AG08395 (cell line): ENCODE measurements at regions not wholly inside any gene's neighbourhood (a gene's known extent, or its start where the extent isn't known, plus 50 kb on each side); places are given as distances from the start of the nearest gene placed in this dataset.
"Not testable (repeated sequence)": the region's sequence is repeated elsewhere in the genome, so short reads cannot be mapped to it uniquely, and the experiment has no call there.

Experiments used
- DNase-seq: peaks from one replicate; pipeline ENCODE4 v3.0.0; 2012; ENCODE audit warnings: mixed read lengths, low spot score

DNA sequence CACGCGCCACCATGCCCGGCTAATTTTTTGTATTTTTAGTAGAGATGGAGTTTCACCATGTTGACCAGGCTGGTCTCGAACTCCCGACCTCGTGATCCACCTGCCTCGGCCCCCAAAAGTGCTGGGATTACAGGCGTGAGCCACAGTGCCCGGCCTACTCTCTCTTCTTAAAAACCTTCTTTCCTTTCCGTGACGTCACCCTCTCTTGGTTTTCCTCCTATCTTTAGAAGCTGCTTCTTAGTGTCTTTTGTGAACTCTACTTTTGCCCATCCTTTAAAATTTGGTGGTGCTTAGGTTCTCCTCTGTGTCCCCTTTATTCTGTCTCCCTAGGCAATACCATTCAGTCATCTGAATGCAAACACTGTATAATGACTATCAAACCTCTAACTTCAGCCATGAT, 311.2 kb upstream of the KITLG start:
- DNase-seq, result not testable (repeated sequence)

DNA sequence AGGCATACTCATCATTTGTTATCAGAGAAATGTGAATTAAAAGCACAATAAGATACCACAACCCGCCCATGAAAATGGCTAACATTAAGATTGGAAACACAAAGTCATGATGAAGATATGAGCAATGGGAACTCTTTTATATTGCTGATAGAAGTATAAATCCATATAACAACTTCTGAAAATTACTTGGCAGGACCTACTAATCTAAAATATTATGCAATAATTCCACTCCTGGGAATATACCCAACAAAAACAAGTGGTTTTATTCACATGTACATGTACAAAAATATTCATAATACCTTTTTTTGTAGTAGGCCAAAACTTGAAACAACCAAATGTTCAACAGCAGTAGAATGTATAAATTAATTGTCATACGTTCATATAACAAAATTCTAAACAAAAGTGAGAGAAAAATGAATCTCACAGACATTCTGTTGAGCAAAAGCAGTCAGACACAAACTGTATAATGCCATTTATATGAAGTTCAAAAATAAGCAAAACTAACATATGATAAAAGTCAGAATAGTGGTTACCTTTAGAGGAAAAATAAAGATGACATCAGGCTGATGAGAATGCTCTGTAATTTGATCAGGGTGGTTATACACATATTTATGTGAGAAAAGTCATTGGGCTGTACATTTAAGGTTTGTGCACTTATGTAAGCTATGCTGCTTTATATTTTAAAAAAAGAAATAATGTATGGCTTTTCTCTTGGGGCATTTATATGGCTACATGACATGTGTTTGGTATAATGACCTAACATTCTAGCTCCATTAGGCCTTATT, 309.2 kb upstream of the KITLG start:
- no peak for DNase-seq

DNA sequence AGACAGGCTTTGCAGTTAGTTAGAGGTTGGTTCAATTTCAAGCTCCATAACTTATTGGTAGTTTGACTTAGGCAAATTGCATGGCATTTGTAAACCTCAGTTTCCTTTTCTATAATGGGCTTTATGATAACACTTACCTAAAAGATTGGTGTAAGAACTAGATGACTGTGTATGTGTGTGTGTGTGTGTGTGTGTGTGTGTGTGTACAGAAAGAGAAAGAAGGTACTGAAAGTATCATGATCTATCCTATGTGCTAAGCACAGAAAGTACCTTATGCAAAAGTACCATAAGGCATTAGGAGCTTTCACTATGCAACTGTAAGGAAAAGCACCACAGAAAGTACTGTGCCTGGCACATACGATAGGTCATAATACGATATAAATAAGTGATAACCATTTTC, 304.3 kb upstream of the KITLG start:
- no peak for DNase-seq

DNA sequence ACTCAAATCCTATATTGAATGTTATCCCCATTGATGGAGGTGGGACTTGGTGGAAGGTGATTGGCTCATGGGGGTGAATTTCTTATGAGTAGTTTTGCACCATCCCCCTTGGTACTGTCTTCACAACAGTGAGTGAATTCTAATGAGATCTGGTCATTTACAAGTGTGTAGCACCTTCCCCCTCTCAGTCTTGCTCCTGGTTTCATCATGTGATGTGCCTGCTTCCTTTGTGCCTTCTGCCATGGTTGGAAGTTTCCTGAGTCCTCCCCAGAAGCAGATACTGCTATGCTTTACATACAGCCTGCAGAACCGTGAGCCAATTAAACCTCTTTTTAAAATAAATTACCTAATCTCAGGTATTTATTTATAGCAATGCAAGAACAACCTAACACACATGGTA, 302.4 kb upstream of the KITLG start:
- no peak for DNase-seq

DNA sequence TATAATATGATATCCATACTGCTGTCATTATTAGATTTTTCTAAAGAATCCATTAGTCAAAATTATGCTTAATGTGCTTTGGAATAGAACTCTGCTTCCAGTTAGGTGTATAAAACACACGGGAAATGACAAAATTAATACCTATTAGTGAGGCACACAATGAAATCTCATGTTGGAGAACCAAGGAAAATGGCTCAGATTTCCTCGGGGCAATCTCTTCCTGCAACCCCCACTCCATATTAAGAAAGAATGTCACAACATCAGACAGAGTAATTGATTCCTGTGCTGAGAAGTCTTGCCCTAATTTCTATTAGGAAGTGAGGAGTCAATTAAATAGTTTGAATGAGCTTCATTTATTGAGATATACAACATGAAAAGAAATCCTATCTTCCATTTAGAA, 299.8 kb upstream of the KITLG start:
- no peak for DNase-seq

DNA sequence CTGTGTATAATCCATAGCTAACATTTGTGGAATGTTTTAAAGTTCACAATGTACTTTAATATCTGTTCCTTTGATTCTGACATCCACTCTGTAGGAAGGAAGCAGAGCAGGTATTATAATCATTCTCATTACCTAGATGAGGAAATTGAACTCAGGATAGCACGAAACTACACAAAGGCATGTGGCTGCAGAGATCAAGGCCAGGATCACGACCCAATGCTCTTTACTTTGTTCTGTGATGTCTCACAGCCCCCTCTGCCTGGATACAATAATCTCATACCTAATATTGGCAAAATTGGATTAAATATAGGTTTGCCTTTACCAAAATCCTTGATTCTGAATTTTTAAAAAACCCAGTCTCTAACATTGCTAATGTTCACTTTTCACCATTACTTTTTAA, 298.0 kb upstream of the KITLG start:
- no peak for DNase-seq

DNA sequence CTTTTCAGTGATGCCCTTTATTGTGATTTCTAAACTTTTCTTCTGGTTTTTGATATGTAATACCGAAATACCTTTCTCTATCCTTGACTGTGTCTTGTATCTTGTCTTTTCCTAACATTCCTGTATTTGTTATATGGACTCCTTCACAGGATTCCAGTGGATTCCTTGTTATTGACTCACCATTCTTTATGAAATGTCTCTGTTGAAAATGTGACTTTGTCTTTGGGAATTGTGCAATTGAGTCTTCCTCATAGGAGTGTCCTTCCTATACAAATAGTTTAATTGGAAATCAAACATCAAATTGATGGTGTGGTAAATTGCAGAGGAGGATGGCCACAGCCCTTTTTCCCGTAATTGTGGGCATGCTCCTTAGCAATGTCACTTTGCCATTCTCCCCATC, 296.6 kb upstream of the KITLG start:
- DNase-seq, result no peak

DNA sequence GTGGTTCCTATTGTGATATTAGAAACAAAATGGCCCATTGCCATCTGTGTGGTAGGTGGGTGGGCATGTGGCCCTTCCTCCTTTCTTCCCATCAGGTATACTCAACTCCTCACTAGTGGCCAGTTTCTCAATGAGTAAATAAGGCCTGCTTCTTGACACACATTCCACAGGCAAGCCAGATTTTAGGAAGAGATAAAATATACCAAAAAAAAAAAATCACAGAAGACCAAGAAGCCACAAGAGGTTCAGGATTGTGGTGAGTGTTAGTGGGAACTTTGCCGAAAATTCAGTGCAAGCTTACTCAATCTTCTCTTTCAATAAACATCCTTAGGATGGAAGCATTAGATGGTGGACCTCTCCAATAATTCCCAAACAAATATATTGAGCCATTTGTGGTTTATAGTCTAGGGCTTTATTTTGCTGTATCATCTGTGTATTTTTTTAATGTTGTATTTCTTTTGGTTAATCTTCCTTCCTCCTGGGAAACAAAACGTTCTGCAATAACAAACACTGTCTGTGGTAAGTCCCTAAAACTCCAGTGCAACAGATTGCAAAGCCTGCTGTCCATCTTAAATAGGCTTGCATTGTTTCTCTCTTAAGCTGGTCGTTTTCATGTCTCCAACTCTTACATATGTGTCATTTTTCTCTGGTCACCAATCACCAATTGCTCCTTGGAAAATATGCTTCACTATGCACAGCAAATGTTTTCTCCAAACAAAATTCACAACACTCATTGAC, 289.9 kb upstream of the KITLG start:
- peak; percentile 47 for DNase-seq

DNA sequence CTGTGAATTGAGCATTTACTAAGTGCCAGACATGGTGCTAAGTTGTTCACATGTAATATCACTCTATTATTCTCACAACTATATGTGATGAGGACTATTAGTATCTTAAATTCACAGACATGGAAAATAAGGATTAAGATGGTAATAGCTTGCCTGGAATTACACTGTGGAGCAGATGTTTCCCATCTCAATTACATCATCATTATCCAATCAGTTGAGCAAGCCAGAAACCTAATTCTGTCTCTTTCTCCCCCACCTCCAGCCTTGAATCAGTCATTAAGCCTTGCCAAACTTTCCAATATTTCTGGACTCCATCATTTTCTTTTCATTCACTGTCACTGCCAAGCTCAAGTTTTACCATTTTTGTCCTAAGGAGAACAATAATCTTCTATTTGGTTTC, 287.8 kb upstream of the KITLG start:
- DNase-seq, result no peak

DNA sequence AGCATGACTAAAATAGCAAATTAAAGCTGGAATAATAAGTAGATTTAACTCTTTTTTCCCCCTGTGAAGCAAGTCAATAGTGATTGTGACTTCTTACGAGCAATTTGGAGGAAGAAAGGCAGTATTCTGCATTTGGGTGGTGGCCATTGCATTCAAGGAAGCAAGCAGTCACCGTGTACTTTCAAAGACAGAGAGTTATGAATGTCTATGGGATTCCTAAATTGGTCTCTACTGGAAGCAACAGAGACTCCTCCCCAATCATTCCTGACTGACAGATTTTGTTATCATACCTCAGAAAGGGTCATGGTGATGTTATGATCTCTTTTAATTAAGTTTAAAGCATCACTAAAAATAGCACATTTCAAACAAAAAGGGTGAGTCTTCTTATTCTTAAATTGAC, 287.2 kb upstream of the KITLG start:
- DNase-seq, result no peak

DNA sequence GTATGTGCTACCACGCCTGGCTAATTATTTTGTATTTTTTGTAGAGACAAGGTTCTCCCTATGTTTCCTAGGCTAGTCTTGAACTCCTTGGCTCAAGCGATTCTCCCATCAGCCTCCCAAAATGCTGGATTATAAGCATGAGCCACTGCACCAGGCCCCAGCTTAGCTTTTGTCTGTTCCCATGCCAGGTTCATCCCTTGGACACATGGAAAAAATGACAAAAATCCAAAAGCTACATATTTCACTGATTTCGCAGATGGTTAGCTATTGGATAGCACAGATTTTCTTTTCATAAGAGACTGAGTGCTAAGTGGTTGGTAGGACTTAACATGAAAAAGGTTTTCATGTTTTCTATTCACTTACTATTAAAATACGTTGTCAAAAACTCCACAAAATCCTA, 286.6 kb upstream of the KITLG start:
- no peak for DNase-seq

DNA sequence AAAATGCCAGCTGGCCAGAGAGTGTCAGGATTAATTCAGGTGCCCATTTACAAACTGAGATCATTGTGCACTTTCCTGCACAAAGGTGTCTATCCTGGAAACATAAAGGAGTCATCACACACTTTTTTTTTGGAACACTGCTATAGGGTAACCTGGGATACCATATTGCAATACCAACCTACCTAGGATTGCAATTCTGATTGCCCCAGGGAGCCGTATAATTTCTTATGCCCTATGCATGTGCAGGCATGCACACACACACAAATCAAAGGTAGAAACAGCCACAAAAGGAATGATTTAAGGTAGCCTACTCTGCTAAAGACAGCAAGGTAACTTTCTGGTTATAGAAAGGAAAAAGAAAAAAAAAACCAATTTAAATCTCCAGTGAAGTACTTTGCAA, 285.3 kb upstream of the KITLG start:
- no peak for DNase-seq

DNA sequence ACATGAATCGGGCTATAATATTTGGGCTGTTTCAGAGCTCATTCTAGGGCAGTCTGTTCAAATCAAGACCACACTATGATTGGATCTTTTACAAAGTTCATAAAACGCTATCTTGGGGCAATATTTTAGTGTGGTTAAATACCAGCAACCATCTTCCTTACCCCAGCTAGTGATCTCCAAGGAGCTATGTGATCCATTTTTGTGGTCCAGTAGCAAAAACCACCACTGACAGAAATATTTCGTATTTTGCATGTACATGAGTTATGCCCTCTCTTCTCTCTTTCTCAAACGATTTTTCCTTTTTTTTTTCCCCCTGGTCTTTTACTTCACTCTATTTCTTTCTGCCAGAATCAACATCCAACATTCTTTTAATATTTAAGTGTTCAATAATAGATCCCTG, 280.6 kb upstream of the KITLG start:
- DNase-seq, result no peak

DNA sequence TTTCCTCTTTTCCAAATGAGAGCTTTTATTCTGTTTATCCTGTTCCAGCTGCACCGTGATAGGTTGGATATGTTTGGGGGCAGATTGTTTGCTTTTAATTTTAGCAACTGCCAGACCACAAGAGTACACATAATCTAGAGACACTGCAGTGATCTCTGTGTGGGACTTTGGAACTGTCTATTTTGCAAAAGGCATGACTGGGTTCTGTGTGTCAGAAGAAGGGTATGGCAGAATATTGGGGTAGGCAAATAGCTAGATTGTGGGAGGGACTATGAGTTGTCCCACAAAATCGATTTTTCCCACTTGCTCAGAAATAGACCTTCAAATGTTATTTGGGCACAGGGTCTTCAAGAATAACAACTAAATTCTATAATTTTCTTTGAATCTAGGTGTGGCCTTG, 275.9 kb upstream of the KITLG start:
- no peak for DNase-seq

DNA sequence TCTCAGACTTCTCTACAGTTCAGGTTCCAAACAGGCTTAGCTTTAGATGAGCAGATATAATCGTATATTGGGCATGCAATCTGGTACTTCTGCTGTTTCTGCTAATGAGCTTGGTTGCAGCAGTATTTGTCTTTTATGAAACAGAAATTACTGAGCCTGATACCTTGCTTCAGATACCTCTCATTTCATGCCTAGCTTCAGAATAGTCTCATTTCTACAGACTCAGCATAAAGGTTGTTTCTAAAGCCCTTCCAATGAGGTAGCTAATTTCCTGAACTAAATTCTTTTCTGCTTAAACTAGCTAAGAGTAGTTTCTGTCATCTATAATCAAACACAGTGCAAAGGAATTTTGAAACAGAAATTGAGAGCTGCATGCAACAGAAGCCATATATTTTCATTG, 275.0 kb upstream of the KITLG start:
- DNase-seq, result no peak

DNA sequence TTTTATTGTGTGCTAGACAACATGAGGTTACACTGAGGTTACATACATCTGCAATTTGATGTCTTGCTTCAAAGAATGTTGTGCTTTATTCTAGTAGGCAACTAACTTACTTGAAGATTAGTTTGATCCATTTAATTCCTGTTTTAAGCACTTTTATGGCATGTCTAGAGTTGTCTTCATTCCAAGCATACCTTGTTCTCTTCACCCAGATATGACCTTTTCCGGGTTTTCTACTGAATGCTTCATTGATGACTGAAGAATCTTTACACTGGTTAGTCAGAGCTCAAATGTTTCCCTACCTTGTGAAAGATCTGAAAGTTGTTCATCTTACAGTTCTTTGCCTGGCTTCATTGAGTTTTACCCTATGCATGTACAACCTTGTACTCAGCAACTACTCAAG, 274.0 kb upstream of the KITLG start:
- DNase-seq, result peak; percentile 79

DNA sequence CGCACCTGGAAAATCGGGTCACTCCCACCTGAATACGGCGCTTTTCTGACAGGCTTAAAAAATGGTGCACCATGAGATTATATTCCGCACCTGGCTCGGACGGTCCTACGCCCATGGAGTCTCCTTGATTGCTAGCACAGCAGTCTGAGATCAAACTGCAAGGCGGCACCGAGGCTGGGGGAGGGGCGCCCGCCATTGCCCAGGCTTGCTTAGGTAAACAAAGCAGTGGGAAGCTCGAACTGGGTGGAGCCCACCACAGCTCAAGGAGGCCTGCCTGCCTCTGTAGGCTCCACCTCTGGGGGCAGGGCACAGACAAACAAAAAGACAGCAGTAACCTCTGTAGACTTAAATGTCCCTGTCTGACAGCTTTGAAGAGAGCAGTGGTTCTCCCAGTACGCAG, 267.0 kb upstream of the KITLG start:
- not testable (repeated sequence) for DNase-seq

DNA sequence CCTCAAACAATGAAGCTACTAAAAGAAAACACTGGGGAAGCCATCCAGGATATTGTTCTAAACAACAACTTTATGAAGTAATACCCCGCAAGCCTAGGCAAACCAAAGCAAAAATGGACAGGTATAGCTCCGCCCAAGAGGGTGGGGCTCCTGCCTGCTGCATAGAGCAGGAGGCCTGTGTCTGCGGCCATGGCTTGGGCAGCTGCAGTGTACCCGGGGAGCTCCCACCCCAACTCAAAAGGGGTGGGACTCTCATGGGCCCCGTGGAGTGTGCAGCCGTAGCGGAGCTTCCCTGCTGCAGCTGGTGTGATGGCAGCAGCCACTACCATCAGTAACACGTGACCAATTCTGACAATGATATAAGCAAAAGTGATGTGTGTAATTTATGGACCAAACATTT, 264.2 kb upstream of the KITLG start:
- no peak for DNase-seq

DNA sequence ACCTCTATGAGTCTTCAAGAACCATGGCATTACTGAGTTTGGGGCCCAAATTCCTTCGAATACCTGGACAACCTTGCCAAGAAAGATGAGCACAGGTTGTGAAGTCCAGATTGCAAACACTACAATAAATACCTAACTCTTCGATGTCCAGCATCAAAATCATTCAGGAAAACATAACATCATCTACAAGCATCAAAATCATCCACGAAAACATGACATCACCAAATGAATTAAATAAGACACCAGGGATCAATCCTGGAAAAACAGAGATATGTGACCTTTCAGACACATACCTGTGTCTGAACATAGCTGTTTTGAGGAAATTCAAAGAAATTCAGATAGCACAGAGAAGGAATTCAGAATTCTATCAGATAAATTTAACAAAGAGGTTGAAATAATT, 262.0 kb upstream of the KITLG start:
- no peak for DNase-seq

DNA sequence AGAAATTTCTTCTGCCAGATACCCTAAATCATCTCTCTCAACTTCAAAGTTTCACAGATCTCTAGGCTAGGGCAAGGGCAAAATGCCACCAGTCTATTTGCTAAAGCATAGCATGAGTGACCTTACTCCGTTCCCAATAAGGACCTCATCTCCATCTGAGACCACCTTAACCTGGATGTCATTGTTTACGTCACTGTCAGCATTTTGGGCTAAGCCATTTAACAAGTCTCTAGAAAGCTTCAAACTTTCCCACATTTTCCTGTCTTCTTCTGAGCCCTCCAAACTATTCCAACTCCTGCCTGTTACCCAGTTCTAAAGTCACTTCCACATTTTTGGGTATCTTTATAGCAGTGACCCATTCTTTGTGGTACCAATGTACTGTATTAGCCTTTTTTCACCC, 259.2 kb upstream of the KITLG start:
- DNase-seq, result no peak

DNA sequence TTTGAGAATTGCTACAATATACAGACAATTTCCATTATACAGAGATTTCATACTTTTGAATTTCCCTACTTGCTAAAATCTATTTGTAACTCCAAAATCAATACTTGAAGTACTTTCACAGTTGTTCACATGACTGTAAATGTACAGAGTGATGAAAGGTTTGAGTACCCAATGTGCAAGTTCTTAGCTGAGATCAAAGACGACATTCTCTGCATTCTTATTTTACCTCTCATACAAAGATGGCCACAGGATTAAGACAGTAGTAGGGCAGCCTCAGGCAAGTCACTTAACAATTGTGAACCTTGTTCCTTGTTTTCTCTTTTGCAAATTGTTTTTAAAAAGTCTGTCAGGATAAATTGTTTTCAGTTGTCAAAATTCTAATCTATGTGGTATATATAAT, 255.9 kb upstream of the KITLG start:
- DNase-seq, result no peak

DNA sequence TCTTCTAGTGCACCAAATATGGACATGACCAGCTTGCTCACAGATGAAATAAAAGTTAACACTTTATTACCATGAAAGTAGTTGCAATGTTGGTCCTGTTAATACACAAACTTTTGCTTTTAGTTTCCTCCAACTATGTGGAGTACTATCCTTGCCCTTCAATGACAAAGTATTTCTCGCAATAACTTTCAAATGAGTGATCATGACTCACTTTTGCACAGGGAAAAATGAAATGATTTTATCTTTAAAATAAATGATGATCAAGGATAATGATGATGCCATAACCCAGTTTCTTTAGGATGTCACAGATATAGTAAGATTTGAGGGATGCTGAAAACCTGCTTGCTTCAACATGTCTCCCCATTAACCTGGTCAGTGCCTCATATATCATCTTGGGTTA, 254.0 kb upstream of the KITLG start:
- DNase-seq, result no peak

DNA sequence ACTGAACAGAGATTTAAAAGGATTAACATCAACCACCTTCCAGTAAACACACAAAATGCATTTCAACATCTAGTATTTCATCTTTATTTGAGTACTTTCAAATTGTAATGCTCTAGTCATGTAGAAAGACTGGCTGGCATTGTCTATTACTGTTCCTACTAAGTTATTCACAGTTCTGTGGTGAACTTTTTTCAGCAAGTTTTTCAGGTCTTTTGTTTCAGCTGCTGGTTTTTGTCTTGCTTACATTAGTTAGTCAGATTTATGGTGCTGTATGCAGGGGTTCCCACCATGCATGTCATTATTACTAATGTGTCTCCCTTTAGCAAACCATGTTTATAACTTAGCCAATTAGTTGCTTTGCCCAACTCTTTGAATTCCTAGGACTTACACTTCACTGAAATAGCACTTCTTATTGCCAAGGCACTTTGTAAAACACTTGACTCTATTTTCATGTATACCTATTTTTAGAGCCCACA, 253.4 kb upstream of the KITLG start:
- no peak for DNase-seq

DNA sequence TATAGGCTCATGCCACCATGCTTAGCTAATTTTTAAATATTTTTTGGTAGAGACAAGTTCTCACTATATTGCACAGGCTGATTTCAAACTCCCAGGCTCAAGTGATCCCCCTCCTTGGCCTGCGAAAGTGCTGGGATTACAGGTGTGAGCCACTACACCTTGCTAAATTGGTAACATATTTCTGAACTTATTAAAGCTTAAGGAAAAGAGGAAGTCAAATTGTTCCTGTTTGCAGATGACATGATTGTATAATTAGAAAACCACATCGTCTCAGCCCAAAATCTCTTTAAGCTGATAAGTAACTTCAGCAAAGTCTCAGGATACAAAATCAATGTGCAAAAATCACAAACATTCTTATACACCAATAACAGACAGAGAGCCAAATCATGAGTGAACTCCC, 248.3 kb upstream of the KITLG start:
- DNase-seq, result not testable (repeated sequence)
